HG03469 (cell line): ENCODE measurements at regions not wholly inside any gene's neighbourhood (a gene's known extent, or its start where the extent isn't known, plus 50 kb on each side); places are given as distances from the start of the nearest gene placed in this dataset.
"Not testable (repeated sequence)": the region's sequence is repeated elsewhere in the genome, so short reads cannot be mapped to it uniquely, and the experiment has no call there.

ENCODE experiments used
- ATAC-seq: cut with Tn5 transposase; IDR thresholded peaks from one replicate; pipeline ENCODE4 v1.9.1; 2021; ENCODE audit warnings: mild to moderate bottlenecking, moderate library complexity, moderate number of reproducible peaks; ENCODE audit not compliant: unreplicated experiment

GRCh38 chr2:181737302-181737701, 57.0 kb upstream of the NEUROD1 start:
- ATAC-seq = not testable (repeated sequence)

GRCh38 chr2:181738074-181738473, 57.8 kb upstream of the NEUROD1 start:
- no peak for ATAC-seq

DNA sequence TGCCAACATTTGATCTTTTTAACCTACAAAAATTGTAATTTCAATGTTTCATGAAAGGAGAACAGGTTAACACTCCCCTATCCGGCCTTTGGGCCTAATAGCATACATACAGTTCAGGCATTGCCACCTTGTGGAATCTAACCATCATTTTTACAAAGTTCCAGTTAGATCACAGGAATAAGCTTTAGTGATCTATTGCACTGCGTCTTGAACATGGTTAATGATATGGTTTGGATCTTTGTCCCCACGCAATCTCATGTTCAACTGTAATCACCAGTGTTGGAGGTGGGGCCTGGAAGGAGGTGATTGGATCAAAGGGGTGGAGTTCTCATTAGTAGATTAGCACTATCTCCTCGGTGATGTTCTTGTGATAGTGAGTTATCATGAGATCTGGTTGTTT, 58.2 kb upstream of the NEUROD1 start:
- no peak for ATAC-seq

GRCh38 chr2:181741756-181742155, 61.4 kb upstream of the NEUROD1 start:
- no peak for ATAC-seq

- ATAC-seq = no peak
Measured at GRCh38 chr2:181742361-181742760, 62.0 kb upstream of the NEUROD1 start.

DNA sequence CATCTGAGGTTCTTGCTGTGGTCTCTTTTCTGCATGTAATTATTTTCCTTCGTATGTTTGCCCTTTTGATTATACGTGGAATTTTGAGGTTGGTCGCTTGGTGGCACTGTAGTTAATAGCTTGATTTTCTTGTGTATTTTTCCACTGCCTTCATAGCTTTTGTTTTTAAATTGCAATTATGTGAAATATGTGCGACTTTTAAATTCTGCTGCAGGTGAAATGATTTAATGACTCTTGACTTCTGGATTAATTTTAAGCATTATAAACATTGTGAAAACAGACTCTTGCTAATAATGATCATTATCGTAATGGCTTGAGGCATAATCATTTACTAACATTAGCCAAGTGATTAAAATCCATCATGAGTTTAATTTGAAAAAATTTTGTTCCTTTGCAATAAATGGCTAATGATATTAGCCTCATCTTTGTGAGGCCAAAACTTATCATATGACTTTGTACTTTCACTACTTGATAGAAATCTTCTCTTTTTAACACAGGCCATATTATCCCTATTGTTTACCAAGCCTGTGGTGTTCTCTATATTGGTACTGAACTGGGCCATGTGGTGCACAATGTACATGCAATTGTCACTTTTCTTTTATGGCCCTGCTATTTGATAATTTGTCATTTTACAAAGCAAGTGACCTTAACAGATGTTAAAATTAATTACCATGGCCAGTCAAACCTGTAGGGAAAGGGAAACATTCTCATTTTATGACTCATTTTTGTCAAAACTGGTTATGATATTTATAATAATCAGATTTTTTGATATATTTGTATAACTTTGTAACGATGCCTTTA, 62.8 kb upstream of the NEUROD1 start:
- ATAC-seq = peak; percentile 32

GRCh38 chr2:181743723-181744031, 63.4 kb upstream of the NEUROD1 start:
- ATAC-seq = no peak

DNA sequence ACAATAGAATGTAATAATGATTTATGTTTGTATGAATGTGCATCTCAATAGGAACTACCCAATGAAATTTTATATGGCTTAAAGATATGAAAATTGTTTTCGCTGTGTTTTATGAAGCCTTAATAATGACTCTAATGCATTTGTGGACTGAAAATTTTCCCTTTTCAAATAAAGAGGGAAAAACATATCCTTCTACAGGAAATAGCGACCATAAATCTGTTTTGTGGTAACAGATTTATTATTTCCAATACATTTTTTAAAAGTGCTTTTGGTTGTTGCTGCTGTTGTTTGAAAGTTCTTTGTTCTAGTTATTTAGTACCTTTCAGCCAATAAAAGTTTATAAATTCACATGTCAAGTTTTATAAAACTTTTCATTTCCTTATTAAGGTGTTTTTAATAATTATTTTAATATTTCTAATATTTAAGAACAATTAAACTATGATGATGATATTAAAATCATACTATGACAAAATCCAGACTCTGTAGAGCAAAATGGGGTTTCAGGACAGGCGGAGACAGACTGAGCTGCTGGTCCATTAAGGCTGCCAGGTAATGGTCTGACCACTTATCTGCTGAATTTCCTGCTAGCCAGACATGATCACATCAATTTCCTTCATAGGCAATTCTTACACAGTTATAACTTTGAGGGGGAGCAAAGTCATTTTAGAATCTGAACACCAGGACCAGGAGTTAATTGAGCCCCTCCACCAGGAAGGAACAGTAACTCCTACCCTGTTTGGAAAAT, 65.7 kb upstream of the NEUROD1 start:
- ATAC-seq = no peak

- no peak for ATAC-seq
Measured at GRCh38 chr2:181746844-181747243, 66.5 kb upstream of the NEUROD1 start.

DNA sequence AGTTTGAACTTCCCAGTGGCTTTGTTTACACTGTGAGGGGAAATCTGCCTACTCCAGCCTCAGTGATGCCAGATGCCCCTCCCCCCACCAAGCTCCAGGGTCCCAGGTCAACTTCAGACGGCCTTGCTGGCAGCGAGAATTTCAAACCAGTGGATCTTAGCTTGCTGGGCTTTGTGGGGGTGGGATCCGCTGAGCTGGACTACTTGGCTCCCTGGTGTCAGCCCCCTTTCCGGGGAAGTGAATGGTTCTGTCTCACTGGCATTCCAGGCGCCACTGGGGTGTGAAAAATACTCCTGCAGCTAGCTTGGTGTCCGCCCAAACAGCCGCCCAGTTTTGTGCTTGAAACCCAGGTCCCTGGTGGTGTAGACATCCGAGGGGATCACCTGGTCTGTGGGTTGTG, 70.0 kb upstream of the NEUROD1 start:
- ATAC-seq = no peak

DNA sequence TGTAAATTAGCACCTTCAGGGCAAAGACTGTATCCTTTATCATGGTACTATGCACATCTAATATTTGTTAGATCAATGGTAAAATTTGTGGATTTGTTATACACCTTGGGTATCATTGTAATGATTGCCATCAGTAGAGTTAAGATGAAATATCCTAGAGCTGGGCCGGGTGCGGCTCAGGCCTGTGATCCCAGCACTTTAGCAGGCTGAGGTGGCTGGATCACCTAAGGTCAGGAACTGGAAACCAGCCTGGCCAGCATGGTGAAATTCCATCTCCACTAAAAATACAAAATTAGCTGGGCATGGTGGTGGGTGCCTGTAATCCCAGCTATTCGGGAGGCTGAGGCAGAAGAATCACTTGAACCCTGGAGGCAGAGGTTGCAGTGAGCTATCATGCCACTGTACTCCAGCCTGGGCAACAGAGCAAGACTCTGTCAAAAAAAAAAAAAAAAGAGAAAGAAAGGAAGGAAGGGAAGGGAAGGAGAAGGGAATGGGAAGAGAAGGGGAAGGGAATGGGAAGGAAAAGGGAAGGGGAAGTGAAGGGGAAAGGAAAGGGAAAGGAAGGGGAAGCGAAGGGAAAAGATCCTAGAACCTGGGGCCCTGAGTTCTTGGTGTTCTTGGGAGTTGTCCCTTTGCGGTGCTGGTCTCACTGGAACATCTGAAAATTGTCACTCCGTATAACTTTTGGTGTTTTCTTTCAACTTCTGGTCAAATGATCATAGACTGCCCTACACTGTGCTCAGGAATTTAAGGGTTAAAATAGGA, 71.1 kb upstream of the NEUROD1 start:
- ATAC-seq = no peak

- ATAC-seq = no peak
Measured at GRCh38 chr2:181752301-181752700, 72.0 kb upstream of the NEUROD1 start.

DNA sequence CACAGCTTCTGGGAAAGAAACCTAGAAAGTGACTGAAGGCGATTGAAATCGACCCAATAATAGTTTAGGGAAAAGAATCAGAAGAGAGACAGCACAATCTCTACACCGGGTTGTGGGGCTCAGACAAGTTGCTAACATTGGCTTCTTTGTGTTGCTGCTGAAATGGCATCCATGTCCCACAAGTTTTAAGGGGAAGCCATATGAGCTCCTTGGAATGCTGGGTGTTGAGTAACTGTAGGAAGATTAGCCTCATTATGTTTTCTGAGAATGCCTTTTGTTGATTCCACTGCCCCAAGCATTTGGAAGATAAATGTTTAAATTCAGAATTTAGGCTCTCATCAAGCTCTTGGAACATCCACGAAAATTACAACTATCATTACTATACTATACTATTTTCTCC, 73.4 kb upstream of the NEUROD1 start:
- no peak for ATAC-seq

DNA sequence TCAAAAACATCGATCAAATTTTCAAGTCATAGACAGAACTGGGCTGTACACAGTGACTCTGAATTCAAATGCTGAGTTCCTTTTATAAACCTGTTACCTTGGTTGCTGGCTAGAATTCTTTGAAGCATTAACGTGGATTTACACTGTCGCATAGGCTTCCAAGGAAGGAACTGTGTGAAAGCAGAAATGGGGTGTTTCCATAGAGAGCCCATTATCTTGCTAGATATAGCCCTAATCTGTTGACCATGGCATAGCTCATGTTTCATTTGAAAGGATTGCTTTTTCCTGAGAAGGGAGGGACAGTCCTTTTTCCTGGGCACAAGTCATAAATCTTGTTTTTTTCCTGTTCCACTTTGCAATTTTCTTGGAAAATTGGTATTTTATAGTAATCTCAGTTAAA, 73.8 kb upstream of the NEUROD1 start:
- no peak for ATAC-seq

GRCh38 chr2:181755181-181755580, 74.9 kb upstream of the NEUROD1 start:
- no peak for ATAC-seq

- ATAC-seq = no peak
Measured at GRCh38 chr2:181760521-181760920, 80.2 kb upstream of the NEUROD1 start.

DNA sequence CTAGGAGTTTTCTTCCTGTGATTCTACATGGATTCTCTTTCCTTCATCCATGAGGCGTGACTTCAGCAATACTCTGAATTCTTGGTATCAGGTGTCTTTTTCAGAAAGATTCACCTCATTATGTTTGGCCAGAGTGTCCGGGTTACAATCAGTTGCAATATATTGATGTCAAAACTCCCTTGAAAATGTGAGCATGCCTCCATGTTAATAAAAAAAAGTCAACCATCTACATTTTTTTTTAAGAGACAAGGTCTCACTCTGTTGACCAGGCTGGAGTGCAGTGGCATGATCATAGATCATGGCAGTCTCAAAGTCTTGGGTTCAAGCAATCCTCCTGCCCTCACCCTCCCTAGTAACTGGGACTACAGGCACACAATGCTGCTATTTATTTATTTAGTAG, 80.9 kb upstream of the NEUROD1 start:
- no peak for ATAC-seq

DNA sequence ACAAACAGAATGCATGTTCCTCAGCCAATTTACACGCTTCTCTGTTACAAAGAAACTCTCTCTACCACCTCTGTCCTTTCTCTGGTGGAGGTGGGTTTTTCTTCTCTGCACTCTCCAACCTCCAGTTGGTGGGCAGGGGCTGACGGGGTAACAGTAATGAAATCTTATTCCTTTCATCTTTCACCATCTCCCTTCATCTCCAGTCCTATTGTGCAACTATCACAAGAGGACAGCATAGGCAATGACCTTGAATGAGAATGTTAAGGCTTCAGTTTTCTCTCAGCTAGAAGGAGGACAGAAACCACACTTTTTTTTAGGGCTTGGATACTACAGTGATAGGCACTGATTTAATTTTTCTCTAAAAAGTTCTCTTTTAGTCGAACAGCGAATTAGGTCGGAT, 81.7 kb upstream of the NEUROD1 start:
- ATAC-seq = no peak

GRCh38 chr2:181762848-181763247, 82.5 kb upstream of the NEUROD1 start:
- no peak for ATAC-seq

DNA sequence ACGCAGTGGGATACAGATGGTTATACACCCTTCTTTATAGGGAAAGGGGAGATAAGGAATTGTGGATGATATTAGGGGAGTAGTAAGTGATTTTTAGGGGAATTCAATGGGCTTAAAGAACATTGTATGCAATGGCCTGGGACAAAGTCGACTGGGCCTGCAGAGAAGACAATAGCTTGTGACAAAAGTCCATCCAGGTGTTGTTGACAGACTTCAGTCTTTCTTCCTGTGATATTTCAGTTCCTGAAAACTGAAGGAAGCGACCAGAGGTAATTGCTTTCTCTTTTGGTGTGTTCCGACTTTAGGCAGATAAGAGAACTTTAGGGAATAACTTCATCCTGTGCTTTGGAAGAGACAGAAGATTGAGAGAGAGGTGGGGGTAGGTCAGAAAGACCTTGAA, 83.1 kb upstream of the NEUROD1 start:
- no peak for ATAC-seq

DNA sequence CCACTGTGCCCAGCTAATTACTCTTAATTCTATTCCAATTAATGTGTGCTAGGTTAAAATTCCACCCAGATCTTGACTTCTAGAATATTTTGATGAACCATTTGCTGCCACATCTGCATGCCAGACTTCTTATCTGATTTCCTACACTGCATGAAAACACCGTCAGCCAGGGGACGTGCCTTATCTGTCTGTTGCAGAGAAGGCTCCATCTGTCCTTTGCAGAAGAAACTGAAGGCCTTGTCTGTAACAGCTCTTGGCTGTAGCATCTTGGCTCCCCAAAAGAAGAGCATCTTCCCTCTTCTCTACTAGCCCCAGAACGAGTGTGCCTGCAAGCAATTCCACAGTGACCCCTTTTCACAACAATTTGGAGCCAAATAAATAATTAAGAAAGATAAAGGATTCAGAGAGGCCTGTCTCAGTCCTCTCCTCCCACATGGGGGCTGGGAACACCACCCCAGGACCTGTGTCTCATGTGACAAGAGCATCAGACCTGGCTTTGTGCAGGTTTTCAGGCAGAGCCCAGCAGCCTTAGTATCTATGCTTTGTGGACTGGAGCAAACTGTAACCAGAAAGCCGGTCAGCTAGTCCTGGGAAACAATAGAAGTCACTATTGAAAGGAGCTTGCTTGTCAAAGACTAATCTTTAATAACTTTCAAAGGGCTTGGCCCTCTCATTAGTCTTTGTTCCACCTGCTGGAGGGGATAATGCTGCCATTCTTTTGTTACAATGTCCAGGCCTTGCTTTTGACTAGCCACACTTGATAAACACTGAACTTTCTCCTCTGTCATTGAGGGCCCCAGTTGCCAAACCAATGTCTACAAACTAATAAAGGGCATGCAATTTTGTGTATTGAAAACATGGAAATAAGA, 84.0 kb upstream of the NEUROD1 start:
- no peak for ATAC-seq
